ENCODE measurements at regions not wholly inside any gene's neighbourhood (a gene's known extent, or its start where the extent isn't known, plus 50 kb on each side); places are given as distances from the start of the nearest gene placed in this dataset.

GRCh38 chr6:142679907-142680700 is 264.9 kb downstream of the HIVEP2 start:
- Histone ChIP-seq H3K27ac (no peak overlapping the region), H3K9me3 (no peaks in the 10 kb centered on the region), H3K4me3 (no peak overlapping the region), H3K27me3 (no peaks in the 10 kb centered on the region), H3K36me3 (no peaks in the 10 kb centered on the region), H3K4me1 (no peaks in the 10 kb centered on the region)
- no peak for TF ChIP-seq POLR2A (IDR thresholded peaks at IDR 0.05)
- TF ChIP-seq CTCF (IDR thresholded peaks at IDR 0.05) = no peak
- no peak for TF ChIP-seq POLR2AphosphoS5 (IDR thresholded peaks at IDR 0.05; ENCODE audit: insufficient read depth in 1 of 2, low read depth in 1 of 2)
- intact Hi-C loops (cut with DNase I) = no loop called here
- no peak for DNase-seq (ENCODE audit: extremely low spot score in 2 of 2)

GRCh38 chr6:142681099-142681498 is 263.9 kb downstream of the HIVEP2 start:
- no peak for TF ChIP-seq POLR2A (IDR thresholded peaks at IDR 0.05)
- TF ChIP-seq POLR2AphosphoS5 (IDR thresholded peaks at IDR 0.05; ENCODE audit: insufficient read depth in 1 of 2, low read depth in 1 of 2) = no peak
- no peak for TF ChIP-seq CTCF (IDR thresholded peaks at IDR 0.05)

GRCh38 chr6:142682985-142683384 is 262.0 kb downstream of the HIVEP2 start:
- no peak overlapping the region for H3K4me3 ChIP-seq
- no peaks in the 10 kb centered on the region for H3K27me3 ChIP-seq
- H3K9me3 ChIP-seq = no peaks in the 10 kb centered on the region
- TF ChIP-seq CTCF (IDR thresholded peaks at IDR 0.05) (no peak), POLR2AphosphoS5 (IDR thresholded peaks at IDR 0.05; ENCODE audit: insufficient read depth in 1 of 2, low read depth in 1 of 2) (no peak), POLR2A (IDR thresholded peaks at IDR 0.05) (no peak)
- no peak overlapping the region for H3K27ac ChIP-seq
- H3K4me1 ChIP-seq = no peaks in the 10 kb centered on the region
- no peaks in the 10 kb centered on the region for H3K36me3 ChIP-seq
- DNase-seq (ENCODE audit: extremely low spot score in 2 of 2) = no peak
- intact Hi-C loops (cut with DNase I) = no loop called here

More at GRCh38 chr6:142681099-142681498, 263.9 kb downstream of the HIVEP2 start:
- H3K36me3 ChIP-seq = no peaks in the 10 kb centered on the region
- H3K27me3 ChIP-seq = no peaks in the 10 kb centered on the region
- H3K9me3 ChIP-seq = no peaks in the 10 kb centered on the region
- H3K4me1 ChIP-seq = no peaks in the 10 kb centered on the region
- no peak for DNase-seq (ENCODE audit: extremely low spot score in 2 of 2)
- no peak overlapping the region for H3K27ac ChIP-seq
- H3K4me3 ChIP-seq = no peak overlapping the region
- intact Hi-C loops (cut with DNase I) = no loop called here

GRCh38 chr6:142683714-142684141 is 261.2 kb downstream of the HIVEP2 start:
- H3K9me3 ChIP-seq = no peaks in the 10 kb centered on the region
- H3K4me3 ChIP-seq = no peak overlapping the region
- intact Hi-C loops (cut with DNase I) = no loop called here
- no peak for TF ChIP-seq POLR2AphosphoS5 (IDR thresholded peaks at IDR 0.05; ENCODE audit: insufficient read depth in 1 of 2, low read depth in 1 of 2)
- TF ChIP-seq CTCF (IDR thresholded peaks at IDR 0.05) = no peak
- TF ChIP-seq POLR2A (IDR thresholded peaks at IDR 0.05) = no peak
- no peaks in the 10 kb centered on the region for H3K4me1 ChIP-seq
- no peaks in the 10 kb centered on the region for H3K36me3 ChIP-seq
- no peak overlapping the region for H3K27ac ChIP-seq
- DNase-seq (ENCODE audit: extremely low spot score in 2 of 2) = no peak
- H3K27me3 ChIP-seq = no peaks in the 10 kb centered on the region

GRCh38 chr6:142684371-142684770 is 260.6 kb downstream of the HIVEP2 start:
- no peaks in the 10 kb centered on the region for H3K27me3 ChIP-seq
- no peak for DNase-seq (ENCODE audit: extremely low spot score in 2 of 2)
- intact Hi-C loops (cut with DNase I) = no loop called here
- no peak overlapping the region for H3K27ac ChIP-seq
- H3K9me3 ChIP-seq = no peaks in the 10 kb centered on the region
- TF ChIP-seq POLR2A (IDR thresholded peaks at IDR 0.05) = no peak
- no peaks in the 10 kb centered on the region for H3K4me1 ChIP-seq
- H3K4me3 ChIP-seq = no peak overlapping the region
- H3K36me3 ChIP-seq = no peaks in the 10 kb centered on the region
